Panc1 (cell line): ENCODE measurements at regions not wholly inside any gene's neighbourhood (a gene's known extent, or its start where the extent isn't known, plus 50 kb on each side); places are given as distances from the start of the nearest gene placed in this dataset.

Experiments
- ATAC-seq: fragments of 200-7000 bp; cut with Tn5 transposase; 2 replicates; pipeline ENCODE4 v1.9.1; 2020; ENCODE audit warnings: mild to moderate bottlenecking, moderate library complexity
- BruUV-seq: library from RNA; stranded (reverse); fragments of 400-500 nt; replicated peaks from 2 replicates; lab custom pipeline; 2021; lab: Mats Ljungman, UMichigan
- CTCF ChIA-PET: fragments of 300-600 bp; sonication (Branson Sonifier 250); formaldehyde crosslinking; loops from one replicate; lab custom pipeline; 2022; ENCODE audit warnings: antibody characterized with exemption; lab: Charles Lee
- POLR2A ChIA-PET: fragments of 300-600 bp; sonication (Branson Sonifier 250); formaldehyde crosslinking; loops from one replicate; lab custom pipeline; 2022; ENCODE audit warnings: antibody characterized with exemption; lab: Charles Lee
- DNase-seq: peaks from one replicate; pipeline ENCODE4 v3.0.0-alpha.2; 2010; ENCODE audit warnings: low read depth, low spot score
- H3K27ac ChIP-seq: 2 replicates; pipeline ENCODE4 v1.5.1; 2011; ENCODE audit warnings: mild to moderate bottlenecking, low read length, inconsistent platforms
- H3K27me3 ChIP-seq: fragments of 200-500 bp; sonication (Bioruptor generic); 2 replicates; pipeline ENCODE4 v1.6.0; 2014; ENCODE audit warnings: low read length, inconsistent platforms; ENCODE audit not compliant: control insufficient read depth, insufficient read depth
- H3K36me3 ChIP-seq: fragments of 200-500 bp; sonication (Bioruptor generic); 2 replicates; pipeline ENCODE4 v1.5.1; 2014; ENCODE audit warnings: inconsistent platforms, mild to moderate bottlenecking, low read length, moderate library complexity; ENCODE audit not compliant: control insufficient read depth, insufficient read depth
- H3K4me1 ChIP-seq: 2 replicates; pipeline ENCODE4 v1.5.1; 2011; ENCODE audit warnings: inconsistent platforms, mild to moderate bottlenecking, low read length, moderate library complexity; ENCODE audit not compliant: control insufficient read depth, insufficient read depth
- H3K4me3 ChIP-seq, 2 experiments: 2 replicates each; pipeline ENCODE4 v1.5.1; 2011 to 2012; ENCODE audit warnings: low read depth in 2 of 2, low read length in 2 of 2, mild to moderate bottlenecking in 2 of 2, inconsistent platforms in 1 of 2, moderate library complexity in 1 of 2
- H3K9me3 ChIP-seq: fragments of 200-500 bp; sonication (Bioruptor generic); 2 replicates; pipeline ENCODE4 v1.5.1; 2014; ENCODE audit warnings: low read depth, mild to moderate bottlenecking, inconsistent platforms, low read length, moderate library complexity; ENCODE audit not compliant: control insufficient read depth, insufficient read depth
- POLR2AphosphoS5 ChIP-seq: IDR thresholded peaks from 2 replicates; pipeline ENCODE4 v1.6.1; 2012; ENCODE audit warnings: mild to moderate bottlenecking, low read depth, low read length, moderate library complexity
- SIN3A ChIP-seq: IDR thresholded peaks from 2 replicates; pipeline ENCODE4 v1.6.1; 2012; ENCODE audit warnings: low read depth, mild to moderate bottlenecking, low read length, moderate library complexity, borderline replicate concordance; ENCODE audit not compliant: insufficient read depth
- TCF7L2 ChIP-seq: IDR thresholded peaks from 2 replicates; pipeline ENCODE4 v1.6.1; 2011; ENCODE audit warnings: mild to moderate bottlenecking, low read depth, low read length, inconsistent platforms
- in situ Hi-C: cut with HindIII; loops from 2 replicates; pipeline ENCODE4 v1.10.0; 2016; ENCODE audit warnings: low sequenced_read_pairs, low pct_unique_long_range_greater_than_20kb
- intact Hi-C: fragments of 100-400 bp; cut with micrococcal nuclease; formaldehyde crosslinking; loops from one replicate; pipeline ENCODE4 v1.10.0; 2022; ENCODE audit not compliant: unreplicated experiment
- TF ChIP-seq, protein P1 (sequence below), 2 experiments: IDR thresholded peaks; 2 replicates each; pipeline ENCODE4 v1.6.1; 2011 to 2012; ENCODE audit warnings: low read depth in 2 of 2, control low read depth in 1 of 2, low read length in 1 of 2, mild to moderate bottlenecking in 1 of 2, moderate library complexity in 1 of 2; ENCODE audit not compliant: insufficient read depth in 1 of 2
- TF ChIP-seq, protein P2 (sequence below): fragments of 450-650 bp; IDR thresholded peaks from 2 replicates; pipeline ENCODE4 v1.5.1; 2017; ENCODE audit warnings: mild to moderate bottlenecking

DNA sequence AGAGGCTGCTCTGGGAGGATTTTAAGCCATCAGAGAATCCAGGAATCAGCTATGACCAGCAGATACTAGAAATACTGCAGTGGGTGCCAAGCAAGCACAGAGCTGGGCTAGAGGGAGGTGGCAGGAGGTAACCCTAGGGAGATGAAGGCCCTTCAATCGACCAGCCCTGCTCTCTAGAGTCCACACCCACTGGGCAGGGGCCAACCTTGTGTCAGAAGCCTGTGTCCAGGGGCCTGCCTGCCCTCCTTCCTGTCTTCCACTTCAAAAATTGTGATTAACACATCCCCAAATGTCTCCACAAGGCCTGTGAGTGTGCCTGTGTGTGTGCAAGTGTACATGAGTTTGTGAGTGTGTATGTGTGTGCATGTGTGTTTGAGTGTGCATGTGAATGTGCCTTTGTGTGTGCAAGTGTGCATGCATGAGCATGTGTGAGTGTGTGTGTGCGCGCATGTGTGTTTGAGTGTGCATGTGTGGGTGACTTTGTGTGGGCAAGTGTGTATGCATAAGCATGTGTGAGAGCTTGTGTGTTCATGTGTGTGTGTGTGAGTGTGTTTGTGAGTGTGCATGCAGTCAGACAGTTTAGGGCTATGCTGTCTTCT is 367.7 kb downstream of the SFMBT2 start:
- intact Hi-C loops = no loop called here
- Histone ChIP-seq H3K27me3 (no peaks in the 10 kb centered on the region), H3K9me3 (no peaks in the 10 kb centered on the region), H3K27ac (no peak overlapping the region), H3K36me3 (no peaks in the 10 kb centered on the region), H3K4me3 (no peak overlapping the region), H3K4me1 (no peaks in the 10 kb centered on the region)
- DNase-seq (no peak), ATAC-seq (no peak)
- BruUV-seq = no TSS peak
- TF ChIP-seq POLR2AphosphoS5 (no peak), TCF7L2 (no peak)
- TF ChIP-seq, protein P1, sequence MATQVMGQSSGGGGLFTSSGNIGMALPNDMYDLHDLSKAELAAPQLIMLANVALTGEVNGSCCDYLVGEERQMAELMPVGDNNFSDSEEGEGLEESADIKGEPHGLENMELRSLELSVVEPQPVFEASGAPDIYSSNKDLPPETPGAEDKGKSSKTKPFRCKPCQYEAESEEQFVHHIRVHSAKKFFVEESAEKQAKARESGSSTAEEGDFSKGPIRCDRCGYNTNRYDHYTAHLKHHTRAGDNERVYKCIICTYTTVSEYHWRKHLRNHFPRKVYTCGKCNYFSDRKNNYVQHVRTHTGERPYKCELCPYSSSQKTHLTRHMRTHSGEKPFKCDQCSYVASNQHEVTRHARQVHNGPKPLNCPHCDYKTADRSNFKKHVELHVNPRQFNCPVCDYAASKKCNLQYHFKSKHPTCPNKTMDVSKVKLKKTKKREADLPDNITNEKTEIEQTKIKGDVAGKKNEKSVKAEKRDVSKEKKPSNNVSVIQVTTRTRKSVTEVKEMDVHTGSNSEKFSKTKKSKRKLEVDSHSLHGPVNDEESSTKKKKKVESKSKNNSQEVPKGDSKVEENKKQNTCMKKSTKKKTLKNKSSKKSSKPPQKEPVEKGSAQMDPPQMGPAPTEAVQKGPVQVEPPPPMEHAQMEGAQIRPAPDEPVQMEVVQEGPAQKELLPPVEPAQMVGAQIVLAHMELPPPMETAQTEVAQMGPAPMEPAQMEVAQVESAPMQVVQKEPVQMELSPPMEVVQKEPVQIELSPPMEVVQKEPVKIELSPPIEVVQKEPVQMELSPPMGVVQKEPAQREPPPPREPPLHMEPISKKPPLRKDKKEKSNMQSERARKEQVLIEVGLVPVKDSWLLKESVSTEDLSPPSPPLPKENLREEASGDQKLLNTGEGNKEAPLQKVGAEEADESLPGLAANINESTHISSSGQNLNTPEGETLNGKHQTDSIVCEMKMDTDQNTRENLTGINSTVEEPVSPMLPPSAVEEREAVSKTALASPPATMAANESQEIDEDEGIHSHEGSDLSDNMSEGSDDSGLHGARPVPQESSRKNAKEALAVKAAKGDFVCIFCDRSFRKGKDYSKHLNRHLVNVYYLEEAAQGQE (IDR thresholded peaks at IDR 0.05; ENCODE audit: insufficient read depth in 1 of 2, low read depth in 2 of 2, low read length in 1 of 2) = no peak
- TF ChIP-seq, protein P2, sequence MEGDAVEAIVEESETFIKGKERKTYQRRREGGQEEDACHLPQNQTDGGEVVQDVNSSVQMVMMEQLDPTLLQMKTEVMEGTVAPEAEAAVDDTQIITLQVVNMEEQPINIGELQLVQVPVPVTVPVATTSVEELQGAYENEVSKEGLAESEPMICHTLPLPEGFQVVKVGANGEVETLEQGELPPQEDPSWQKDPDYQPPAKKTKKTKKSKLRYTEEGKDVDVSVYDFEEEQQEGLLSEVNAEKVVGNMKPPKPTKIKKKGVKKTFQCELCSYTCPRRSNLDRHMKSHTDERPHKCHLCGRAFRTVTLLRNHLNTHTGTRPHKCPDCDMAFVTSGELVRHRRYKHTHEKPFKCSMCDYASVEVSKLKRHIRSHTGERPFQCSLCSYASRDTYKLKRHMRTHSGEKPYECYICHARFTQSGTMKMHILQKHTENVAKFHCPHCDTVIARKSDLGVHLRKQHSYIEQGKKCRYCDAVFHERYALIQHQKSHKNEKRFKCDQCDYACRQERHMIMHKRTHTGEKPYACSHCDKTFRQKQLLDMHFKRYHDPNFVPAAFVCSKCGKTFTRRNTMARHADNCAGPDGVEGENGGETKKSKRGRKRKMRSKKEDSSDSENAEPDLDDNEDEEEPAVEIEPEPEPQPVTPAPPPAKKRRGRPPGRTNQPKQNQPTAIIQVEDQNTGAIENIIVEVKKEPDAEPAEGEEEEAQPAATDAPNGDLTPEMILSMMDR = no peak
- CTCF ChIA-PET = no interaction called here
- POLR2A ChIA-PET = no interaction called here
- in situ Hi-C loops = no loop called here

DNA sequence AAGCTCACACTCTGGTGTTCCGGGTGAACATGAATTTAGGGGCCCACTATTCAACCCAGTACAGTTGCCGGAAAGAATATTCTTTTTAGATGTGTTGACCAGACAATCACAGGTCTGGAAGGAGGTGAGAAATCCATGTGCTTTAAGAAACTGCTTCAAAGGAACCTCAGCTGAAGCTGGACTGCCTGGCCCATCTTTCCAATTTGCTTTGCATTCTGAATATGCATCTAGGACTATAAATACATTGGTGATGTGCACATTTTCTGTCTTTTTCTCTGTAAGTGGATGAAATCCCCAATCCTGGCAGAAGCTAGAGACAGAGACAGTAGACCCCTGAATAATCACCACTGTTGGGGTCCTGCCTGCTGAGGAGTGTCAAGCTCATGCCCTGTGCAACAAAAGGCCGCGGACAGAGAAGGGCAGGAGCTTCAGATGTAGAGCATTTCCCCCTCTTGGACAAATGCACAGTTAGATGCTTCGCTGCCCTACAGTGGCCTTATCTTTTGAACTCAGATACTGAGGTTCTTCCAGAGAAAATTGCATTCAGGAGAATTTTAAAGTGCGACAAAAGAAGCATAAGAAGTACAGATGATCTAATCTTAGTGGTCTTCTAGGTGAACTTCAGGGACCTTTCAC is 368.3 kb downstream of the SFMBT2 start:
- no peak for TF ChIP-seq POLR2AphosphoS5
- TF ChIP-seq TCF7L2 = no peak
- TF ChIP-seq, protein P1 (IDR thresholded peaks at IDR 0.05; ENCODE audit: insufficient read depth in 1 of 2, low read depth in 2 of 2, low read length in 1 of 2) = no peak
- TF ChIP-seq, protein P2 = no peak
- no peak for TF ChIP-seq SIN3A
- POLR2A ChIA-PET = no interaction called here
- DNase-seq (no peak), ATAC-seq (no peak)
- Histone ChIP-seq H3K4me3 (no peak overlapping the region), H3K27ac (no peak overlapping the region), H3K27me3 (no peaks in the 10 kb centered on the region), H3K4me1 (no peaks in the 10 kb centered on the region), H3K9me3 (no peaks in the 10 kb centered on the region), H3K36me3 (no peaks in the 10 kb centered on the region)
- no TSS peak for BruUV-seq
- CTCF ChIA-PET = no interaction called here
- intact Hi-C loops (no loop called here), in situ Hi-C loops (no loop called here)
